ENCODE measurements at regions not wholly inside any gene's neighbourhood (a gene's known extent, or its start where the extent isn't known, plus 50 kb on each side); places are given as distances from the start of the nearest gene placed in this dataset.

- WGBS, 2 donors = 57 to 73% methylated on average over 2 to 3 of the region's 3 CpGs
- H3K36me3 ChIP-seq = no peaks in the 10 kb centered on the region
- no peaks in the 10 kb centered on the region for H3K9me3 ChIP-seq
- H3K27ac ChIP-seq = no peak overlapping the region
- no peaks in the 10 kb centered on the region for H3K27me3 ChIP-seq
- intact Hi-C loops (cut with DNase I) = no loop called here
- TF ChIP-seq POLR2A (IDR thresholded peaks at IDR 0.05) (no peak), CTCF (IDR thresholded peaks at IDR 0.05) (no peak)
- no peaks in the 10 kb centered on the region for H3K4me1 ChIP-seq
- H3K4me3 ChIP-seq = no peak overlapping the region
- no peak for DNase-seq
Observed at GRCh38 chr3:170642882-170643601, 57.2 kb upstream of the SLC7A14 start.

GRCh38 chr3:170641510-170642236 lies 55.8 kb upstream of the SLC7A14 start:
- H3K27ac ChIP-seq = no peak overlapping the region
- intact Hi-C loops (cut with DNase I) = no loop called here
- H3K27me3 ChIP-seq = no peaks in the 10 kb centered on the region
- no peaks in the 10 kb centered on the region for H3K36me3 ChIP-seq
- H3K4me3 ChIP-seq = no peak overlapping the region
- WGBS, 2 donors = 74 to 82% methylated on average over 5 of the region's 5 CpGs
- DNase-seq = no peak
- no peak for TF ChIP-seq CTCF (IDR thresholded peaks at IDR 0.05)
- H3K4me1 ChIP-seq = no peaks in the 10 kb centered on the region
- no peaks in the 10 kb centered on the region for H3K9me3 ChIP-seq

GRCh38 chr3:170640737-170641171 lies 54.9 kb upstream of the SLC7A14 start:
- Histone ChIP-seq H3K4me3 (no peak overlapping the region), H3K9me3 (no peaks in the 10 kb centered on the region), H3K4me1 (no peaks in the 10 kb centered on the region), H3K27me3 (no peaks in the 10 kb centered on the region), H3K36me3 (no peaks in the 10 kb centered on the region), H3K27ac (no peak overlapping the region)
- DNase-seq = no peak
- 78 to 88% methylated on average over 1 of the region's 1 CpG for WGBS, 2 donors
- TF ChIP-seq CTCF (IDR thresholded peaks at IDR 0.05) (no peak), POLR2A (IDR thresholded peaks at IDR 0.05) (no peak)
- intact Hi-C loops (cut with DNase I) = no loop called here

DNA sequence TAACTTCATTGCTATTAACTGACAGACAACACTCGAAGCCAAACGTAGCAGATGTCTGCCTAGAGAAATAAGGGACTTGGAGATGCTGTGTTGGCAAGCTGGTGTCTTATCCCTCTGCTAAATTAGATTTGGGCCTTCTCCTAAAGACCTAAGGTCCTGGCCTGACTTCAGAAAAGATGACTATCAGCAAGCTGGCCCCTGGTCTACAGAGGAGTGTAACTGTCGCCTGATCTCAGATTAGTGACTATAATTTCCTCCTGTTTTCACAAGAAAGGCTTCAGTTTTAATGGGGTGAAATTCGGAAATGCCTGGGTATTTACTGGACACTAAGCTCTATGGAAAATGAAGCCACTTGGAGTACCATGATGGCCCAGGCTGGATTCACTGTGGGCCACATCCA lies 53.1 kb upstream of the SLC7A14 start:
- Histone ChIP-seq H3K36me3 (no peaks in the 10 kb centered on the region), H3K4me3 (no peak overlapping the region), H3K27me3 (no peaks in the 10 kb centered on the region), H3K9me3 (no peaks in the 10 kb centered on the region), H3K4me1 (no peaks in the 10 kb centered on the region), H3K27ac (no peak overlapping the region)
- intact Hi-C loops (cut with DNase I) = no loop called here
- TF ChIP-seq CTCF (IDR thresholded peaks at IDR 0.05) = no peak
- TF ChIP-seq POLR2A (IDR thresholded peaks at IDR 0.05) = no peak
- no peak for DNase-seq
- 63 to 88% methylated on average over 4 of the region's 4 CpGs for WGBS, 2 donors

DNA sequence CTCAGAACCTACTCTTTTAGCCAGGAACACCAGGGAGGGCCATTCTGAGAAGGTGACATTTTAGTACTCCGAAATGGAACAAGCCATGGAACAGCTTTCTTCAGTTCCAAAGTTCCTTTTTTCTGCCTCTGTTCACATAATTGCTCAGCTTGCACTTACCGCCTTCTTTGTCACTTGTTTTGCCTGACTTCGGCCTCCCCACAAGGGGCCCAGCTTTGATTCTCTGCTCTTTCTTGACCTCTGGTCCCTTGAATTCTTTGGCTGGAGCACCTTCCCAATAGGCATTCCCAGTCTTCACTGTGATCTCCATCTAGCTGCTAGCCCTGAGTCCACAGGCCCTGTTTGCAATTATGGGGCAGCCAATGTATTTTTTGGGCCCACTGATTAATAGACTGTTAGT lies 51.4 kb upstream of the SLC7A14 start:
- no peaks in the 10 kb centered on the region for H3K36me3 ChIP-seq
- no peak overlapping the region for H3K27ac ChIP-seq
- no peaks in the 10 kb centered on the region for H3K9me3 ChIP-seq
- peaks cover 0 to 7% (median 0%) of the 10 kb centered on the region in 4 donors for H3K27me3 ChIP-seq
- no peaks in the 10 kb centered on the region for H3K4me1 ChIP-seq
- intact Hi-C loops (cut with DNase I) = no loop called here
- no peak for TF ChIP-seq POLR2A (IDR thresholded peaks at IDR 0.05)
- TF ChIP-seq CTCF (IDR thresholded peaks at IDR 0.05) = no peak
- H3K4me3 ChIP-seq = no peak overlapping the region
- no peak for DNase-seq
- 79 to 96% methylated on average over 3 of the region's 3 CpGs for WGBS, 2 donors

Measured in esophagus squamous epithelium (tissue), 5 donors.